GM21723 (cell line): ENCODE measurements at regions not wholly inside any gene's neighbourhood (a gene's known extent, or its start where the extent isn't known, plus 50 kb on each side); places are given as distances from the start of the nearest gene placed in this dataset.
A peak's percentile ranks its signal among the peaks of the same experiment; 100 is the strongest.
"Not testable (repeated sequence)": the region's sequence is repeated elsewhere in the genome, so short reads cannot be mapped to it uniquely, and the experiment has no call there.

Experiments used
- ATAC-seq: cut with Tn5 transposase; IDR thresholded peaks from one replicate; pipeline ENCODE4 v1.9.1; 2021; ENCODE audit warnings: mild to moderate bottlenecking, moderate library complexity; ENCODE audit not compliant: unreplicated experiment

- no peak for ATAC-seq
These were observed 92.1 kb upstream of the SPTLC3 start for GRCh38 chr20:12916699-12917098.

- no peak for ATAC-seq
These were observed 84.6 kb upstream of the SPTLC3 start for GRCh38 chr20:12924126-12924525.

GRCh38 chr20:12925210-12925755 is 83.5 kb upstream of the SPTLC3 start:
- peak; percentile 96 for ATAC-seq

- no peak for ATAC-seq
These were observed 82.6 kb upstream of the SPTLC3 start for GRCh38 chr20:12925863-12926793.

- no peak for ATAC-seq
These were observed 81.3 kb upstream of the SPTLC3 start for GRCh38 chr20:12927489-12927888.

- no peak for ATAC-seq
These were observed 80.4 kb upstream of the SPTLC3 start for GRCh38 chr20:12928358-12928754.

- ATAC-seq: no peak
These were observed 79.9 kb upstream of the SPTLC3 start for GRCh38 chr20:12928755-12929401.

GRCh38 chr20:12936020-12936419 is 72.8 kb upstream of the SPTLC3 start:
- ATAC-seq: no peak

- ATAC-seq: no peak
These were observed 72.2 kb upstream of the SPTLC3 start for GRCh38 chr20:12936524-12936923.

- no peak for ATAC-seq
These were observed 67.7 kb upstream of the SPTLC3 start for GRCh38 chr20:12941025-12941424.

GRCh38 chr20:12942123-12942522 is 66.6 kb upstream of the SPTLC3 start:
- no peak for ATAC-seq

GRCh38 chr20:12946789-12947188 is 62.0 kb upstream of the SPTLC3 start:
- ATAC-seq: no peak

GRCh38 chr20:12947691-12948090 is 61.1 kb upstream of the SPTLC3 start:
- ATAC-seq: no peak

GRCh38 chr20:12949429-12949980 is 59.3 kb upstream of the SPTLC3 start:
- ATAC-seq: no peak

- ATAC-seq: not testable (repeated sequence)
These were observed 54.5 kb upstream of the SPTLC3 start for GRCh38 chr20:12954254-12954653.

GRCh38 chr20:12955611-12956010 is 53.2 kb upstream of the SPTLC3 start:
- ATAC-seq: no peak

GRCh38 chr20:12956303-12956702 is 52.5 kb upstream of the SPTLC3 start:
- no peak for ATAC-seq

GRCh38 chr20:12957968-12958367 is 50.8 kb upstream of the SPTLC3 start:
- ATAC-seq: no peak
